HUDEP-2 (cell line): ENCODE measurements at regions not wholly inside any gene's neighbourhood (a gene's known extent, or its start where the extent isn't known, plus 50 kb on each side); places are given as distances from the start of the nearest gene placed in this dataset.

Experiments
- DNase-seq, 76 experiments: peaks; one replicate each; lab custom pipeline; 2025; ENCODE audit not compliant: unreplicated experiment in 76 of 76; lab: John Stamatoyannopoulos, UW

DNA sequence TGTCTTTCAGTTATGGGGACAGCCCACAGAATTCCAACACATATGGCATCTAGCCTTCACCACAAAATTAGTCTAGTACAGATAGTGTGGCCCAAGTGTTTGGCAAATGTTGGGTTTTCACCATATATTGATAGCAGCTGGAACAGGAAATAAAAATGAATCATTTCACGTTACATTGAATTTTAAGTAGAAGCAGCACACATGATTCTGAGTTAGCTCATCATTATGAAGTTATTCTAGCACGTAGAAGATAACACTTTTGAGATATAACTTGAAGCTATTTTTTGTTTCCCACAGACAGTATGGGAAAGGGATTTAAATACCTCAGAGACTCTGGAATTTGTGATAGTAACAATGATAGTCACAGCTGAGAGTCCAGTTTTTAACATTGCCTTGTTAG lies 118.7 kb downstream of the FAT4 start:
- DNase-seq = no peak

DNA sequence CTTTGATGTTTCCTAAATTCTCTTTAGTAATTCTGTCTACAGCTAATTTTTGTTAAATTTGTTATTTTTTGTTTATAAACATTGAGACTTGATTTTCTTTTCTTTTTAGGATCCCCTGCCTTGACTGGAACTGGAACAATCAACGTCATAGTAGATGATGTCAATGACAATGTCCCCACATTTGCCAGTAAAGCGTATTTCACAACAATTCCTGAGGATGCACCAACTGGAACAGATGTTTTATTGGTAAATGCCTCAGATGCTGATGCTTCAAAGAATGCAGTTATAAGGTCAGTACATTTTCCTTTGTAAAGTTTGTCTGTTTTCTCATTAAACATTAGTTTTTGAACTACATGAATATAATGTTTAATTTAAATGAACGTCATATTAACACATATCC lies 119.4 kb downstream of the FAT4 start:
- no peak for DNase-seq

DNA sequence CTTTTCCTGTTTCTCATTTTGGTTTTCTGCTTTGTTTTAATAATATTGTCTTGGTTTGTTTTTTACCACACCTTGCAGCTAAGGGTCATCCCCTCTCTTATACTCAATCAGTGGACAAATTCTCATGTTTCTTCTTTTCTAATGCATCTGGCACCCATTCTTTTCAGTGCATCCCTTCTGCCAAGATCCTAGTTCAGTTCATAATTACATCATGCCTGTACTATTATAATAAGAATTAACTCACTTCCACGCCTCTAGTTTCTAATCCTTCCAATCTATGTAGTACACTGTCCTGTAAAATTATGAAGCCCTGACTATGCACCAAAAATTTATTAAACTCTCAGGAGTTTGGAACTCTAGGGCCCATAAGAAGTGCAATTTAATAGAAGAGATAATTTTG lies 126.1 kb downstream of the FAT4 start:
- no peak for DNase-seq

DNA sequence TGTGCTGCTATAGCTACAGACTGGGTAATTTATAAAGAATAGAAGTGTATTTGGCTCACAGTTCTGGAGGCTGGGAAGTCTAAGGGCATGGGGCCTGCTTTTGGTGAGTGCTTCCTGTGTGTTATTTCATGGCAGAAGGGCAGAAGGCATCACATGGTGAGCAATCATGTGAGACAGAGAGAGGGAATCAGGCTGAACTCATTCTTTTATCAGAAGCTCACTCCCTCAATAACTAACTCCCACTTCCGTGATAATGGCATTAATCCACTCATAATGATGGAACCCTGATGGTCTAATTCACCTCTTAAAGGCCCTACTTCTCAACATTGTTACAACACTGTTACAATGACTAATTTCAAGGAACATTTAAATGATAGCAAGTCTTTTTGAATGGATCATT lies 129.4 kb downstream of the FAT4 start:
- no peak for DNase-seq

DNA sequence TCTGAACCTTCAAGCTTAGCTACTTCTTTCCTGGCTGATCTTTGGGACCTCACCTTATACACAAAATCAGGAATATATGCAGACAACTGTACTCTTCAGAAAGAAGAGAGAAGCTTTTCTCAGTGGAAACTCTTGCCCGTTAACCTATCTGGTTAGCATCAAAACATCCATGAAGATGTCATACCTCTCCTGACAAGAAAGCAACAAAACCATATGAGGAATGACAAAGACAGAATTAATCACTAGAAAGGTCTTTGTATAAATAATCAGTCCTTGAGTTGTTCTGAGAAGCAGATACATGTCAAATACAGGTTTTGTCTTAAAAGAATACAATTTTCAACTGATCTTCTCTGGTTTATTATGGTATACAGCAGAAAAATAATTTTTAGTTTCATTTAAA lies 130.8 kb downstream of the FAT4 start:
- no peak for DNase-seq

DNA sequence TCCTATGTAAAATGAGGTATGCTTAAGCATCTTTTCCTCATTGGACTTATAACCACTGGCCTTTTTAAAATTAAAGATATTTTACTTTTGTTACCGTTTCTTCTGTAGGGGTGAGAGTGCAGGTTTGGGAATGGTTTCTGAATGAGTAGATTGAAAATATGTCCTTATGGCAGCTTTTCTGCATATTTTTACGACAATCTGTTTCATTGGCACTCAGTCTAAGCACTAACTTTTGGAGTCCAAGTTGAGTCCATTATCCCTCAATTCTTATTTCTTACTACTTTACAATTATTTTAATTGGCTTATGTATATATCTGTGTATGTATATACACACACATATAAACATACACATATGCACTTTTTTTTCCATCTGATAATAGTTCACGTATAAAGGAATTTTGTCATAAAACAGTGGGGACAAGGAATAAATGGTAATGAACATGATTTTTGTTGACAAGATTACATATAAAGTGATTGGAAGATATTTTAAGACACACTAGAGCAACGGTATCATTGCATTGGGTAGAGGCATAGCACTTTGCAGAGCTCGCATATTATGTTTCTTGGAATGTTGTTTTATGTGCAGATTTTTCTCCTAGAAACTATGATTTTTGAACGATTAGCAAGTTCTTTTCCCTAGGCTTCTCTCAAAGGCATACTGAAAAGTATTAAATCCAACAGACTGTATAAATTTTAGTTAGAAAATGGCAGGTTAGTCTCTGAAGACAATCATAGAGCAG lies 133.0 kb downstream of the FAT4 start:
- no peak for DNase-seq

DNA sequence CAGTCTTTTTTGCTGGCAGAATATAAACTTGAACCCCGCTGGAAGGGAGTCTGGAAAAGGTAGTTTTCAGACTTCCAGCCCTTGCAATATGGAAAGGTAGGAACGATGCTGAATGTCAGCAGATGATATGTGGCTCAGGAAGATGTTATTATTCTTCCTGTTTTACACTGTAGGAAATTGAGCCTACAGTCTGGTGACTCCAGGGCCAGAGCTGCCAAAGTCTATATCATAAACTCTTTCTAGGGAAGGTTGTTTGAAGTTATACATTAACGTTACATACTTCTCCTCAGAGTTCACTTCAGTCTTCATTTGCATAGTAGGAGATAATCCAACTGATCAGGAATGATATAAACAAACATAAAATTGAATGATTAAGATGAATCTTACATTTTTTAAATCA lies 141.3 kb downstream of the FAT4 start:
- DNase-seq = no peak

DNA sequence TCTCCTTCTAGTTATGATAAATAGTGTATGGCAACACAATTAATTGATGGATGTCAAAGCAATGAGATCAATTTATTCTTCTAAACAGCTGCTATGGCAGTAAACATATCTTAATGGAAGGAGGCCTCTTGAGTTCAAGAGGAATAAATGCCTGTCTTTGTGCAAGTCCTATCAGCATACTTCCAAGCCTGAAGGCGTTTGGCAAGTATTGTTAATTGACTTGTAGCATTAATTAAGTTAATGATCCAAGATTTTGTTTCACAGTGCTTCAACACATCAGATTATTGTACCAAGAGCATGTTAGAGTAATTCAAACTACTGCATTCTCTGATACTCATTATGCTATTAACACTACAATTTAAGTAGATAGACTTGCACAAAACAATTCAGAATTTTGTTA lies 144.8 kb downstream of the FAT4 start:
- DNase-seq = no peak

DNA sequence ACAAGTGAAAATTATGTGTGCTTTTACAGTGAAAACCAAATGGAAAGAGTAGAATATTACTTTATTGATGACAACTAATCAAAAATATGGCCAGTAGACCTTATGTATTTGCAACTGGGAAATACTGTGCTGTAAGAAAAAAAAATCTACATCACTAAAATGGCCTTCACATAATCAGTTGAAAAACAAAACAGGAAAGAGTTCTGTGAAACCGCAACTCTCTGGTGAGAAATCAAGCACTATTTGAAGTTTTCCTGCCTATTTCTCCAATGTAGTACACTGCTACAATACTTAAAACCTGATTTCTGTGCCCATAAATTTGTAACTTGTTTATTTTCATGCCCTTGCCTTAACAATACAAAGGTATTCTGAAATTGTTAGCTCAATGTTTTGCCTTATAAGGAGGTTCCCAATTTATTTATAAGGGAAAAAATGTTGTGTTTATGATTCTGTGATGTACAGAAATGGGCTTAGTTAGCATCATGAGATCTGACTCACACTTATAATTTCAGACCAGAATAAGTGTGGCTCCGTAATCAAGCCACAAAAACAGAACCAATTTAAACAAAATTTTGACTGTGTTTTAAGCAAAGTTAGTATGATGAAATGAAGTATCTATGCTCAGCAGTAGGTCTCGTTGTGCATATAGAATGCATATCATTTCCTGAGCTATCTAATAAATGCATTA lies 147.1 kb downstream of the FAT4 start:
- DNase-seq = no peak

DNA sequence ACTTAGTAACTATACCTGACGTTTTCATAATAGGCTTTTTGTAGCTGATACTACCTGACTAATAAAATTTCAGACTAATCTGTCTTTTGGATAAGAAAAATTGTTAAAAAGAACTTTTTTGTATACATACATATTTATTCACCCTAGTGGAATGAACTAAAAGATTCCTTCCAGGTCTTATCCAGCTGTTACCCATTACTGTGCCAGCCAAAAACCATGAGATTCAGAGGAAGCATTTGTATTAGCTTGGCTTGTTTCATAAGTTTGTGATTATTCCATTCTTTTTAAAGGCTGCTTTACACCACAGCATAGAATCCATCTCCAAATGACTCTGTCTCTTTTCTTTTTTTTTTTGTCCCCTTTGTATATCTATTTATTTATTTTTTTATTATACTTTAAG lies 149.4 kb downstream of the FAT4 start:
- no peak for DNase-seq

DNA sequence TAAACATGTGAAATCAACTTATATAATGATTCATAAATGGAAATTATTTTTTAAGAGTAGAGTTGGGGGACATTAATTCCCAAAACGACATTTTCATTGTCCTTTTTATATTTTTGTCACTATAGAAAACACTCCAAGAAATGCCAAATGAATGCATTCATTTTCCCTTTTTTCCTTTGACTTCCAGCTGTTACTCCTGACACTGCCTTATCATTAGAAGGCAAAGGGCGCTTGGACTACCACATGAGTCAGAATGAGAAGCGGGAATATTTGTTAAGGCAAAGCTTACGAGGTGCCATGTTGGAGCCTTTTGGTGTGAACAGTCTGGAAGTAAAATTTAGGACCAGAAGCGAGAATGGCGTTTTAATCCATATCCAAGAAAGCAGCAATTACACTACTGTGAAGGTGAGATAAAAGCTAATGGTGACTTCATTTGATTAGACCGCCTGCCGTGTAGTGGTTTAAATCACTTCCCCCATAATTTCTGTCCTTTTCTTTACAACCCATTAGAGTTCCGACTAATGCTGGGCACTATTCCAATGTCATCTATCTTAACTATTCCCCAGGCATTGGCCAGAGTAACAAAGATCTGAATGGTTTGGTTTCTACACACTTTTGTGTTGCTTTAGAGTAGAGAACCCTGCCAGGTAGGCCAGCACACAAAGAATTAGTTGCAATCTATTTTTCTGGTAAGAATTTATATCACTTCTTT lies 166.7 kb downstream of the FAT4 start:
- DNase-seq = no peak

DNA sequence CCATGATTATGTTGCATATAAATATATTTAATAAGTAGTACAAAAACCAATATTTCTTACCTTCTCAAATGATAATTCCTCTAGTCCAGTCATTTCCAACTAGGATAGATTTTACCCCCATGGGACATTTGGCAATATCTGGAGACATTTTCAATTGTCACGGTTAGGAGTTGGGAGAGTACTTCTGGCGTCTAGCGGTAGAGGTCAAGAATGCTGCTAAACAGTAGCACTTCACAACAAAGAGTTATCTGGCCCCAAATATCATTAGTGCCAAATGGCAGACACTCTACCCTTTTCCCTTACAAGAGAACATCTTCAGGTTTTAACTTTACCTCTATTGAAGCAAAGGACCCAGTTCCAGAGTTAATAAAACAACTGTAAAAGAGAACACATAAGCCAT lies 168.1 kb downstream of the FAT4 start:
- no peak for DNase-seq

DNA sequence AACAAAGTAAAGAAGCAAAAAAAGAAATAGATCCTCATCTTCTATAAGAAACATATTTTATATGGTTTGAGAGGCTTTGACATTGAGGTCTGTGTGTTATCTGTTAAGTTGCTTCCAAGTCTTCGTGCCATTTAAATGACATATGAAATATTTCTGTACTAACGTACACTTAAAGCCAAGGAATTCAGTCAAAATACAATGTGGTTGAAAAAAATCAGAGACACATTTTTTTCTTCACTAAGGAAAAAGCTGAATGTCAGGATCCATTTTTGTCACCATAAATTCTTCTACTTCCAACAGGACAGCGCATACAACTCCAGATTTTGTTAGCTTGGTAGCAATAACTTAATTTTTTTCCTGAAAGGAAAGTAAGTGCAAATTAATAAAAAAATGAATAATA lies 168.5 kb downstream of the FAT4 start:
- DNase-seq = no peak

DNA sequence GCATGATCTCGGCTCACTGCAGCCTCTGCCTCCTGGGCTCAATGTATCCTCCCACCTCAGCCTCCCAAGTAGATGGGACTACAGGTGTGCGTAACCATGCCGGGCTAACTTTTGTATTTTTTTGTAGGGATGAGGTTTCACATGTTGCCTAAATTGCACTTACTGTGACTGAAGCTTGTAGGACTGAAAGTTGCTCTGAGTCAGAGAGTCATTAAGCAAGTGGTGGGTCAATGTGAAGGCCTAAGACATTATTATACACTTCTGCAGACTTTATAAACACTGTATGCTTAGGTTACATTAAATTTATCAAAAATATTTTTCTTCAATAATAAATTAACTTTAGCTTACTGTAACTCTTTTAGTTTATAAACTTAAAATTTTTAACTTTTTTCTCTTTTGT lies 170.2 kb downstream of the FAT4 start:
- DNase-seq = no peak

DNA sequence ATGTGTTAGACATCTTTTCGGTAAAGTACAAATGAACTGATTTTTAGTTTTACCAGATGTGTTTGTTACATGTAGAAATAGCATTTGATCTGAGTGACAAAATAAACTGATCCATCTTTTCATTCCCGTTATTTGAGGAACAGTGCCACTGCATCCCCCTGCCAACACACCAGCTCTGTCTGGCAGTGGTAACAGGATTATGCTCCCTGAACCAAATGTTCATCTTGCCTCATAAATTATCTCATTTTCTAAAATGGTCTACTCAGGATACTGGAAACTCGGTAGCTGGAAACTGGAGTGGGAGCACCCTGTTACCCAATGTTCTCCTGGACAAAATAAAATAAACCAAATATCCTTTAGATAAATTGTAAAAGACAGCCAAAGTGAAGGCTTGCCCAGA lies 171.6 kb downstream of the FAT4 start:
- no peak for DNase-seq

DNA sequence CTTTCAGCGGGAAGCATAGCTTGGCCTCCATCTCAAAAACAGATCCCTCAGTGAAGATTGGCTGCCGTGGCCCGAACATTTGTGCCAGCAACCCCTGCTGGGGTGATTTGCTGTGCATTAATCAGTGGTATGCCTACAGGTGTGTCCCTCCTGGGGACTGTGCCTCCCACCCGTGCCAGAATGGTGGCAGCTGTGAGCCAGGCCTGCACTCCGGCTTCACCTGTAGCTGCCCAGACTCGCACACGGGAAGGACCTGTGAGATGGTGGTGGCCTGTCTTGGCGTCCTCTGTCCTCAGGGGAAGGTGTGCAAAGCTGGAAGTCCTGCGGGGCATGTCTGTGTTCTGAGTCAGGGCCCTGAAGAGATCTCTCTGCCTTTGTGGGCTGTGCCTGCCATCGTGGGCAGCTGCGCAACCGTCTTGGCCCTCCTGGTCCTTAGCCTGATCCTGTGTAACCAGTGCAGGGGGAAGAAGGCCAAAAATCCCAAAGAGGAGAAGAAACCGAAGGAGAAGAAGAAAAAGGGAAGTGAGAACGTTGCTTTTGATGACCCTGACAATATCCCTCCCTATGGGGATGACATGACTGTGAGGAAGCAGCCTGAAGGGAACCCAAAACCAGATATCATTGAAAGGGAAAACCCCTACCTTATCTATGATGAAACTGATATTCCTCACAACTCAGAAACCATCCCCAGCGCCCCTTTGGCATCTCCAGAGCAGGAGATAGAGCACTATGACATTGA lies 175.4 kb downstream of the FAT4 start:
- DNase-seq = no peak

DNA sequence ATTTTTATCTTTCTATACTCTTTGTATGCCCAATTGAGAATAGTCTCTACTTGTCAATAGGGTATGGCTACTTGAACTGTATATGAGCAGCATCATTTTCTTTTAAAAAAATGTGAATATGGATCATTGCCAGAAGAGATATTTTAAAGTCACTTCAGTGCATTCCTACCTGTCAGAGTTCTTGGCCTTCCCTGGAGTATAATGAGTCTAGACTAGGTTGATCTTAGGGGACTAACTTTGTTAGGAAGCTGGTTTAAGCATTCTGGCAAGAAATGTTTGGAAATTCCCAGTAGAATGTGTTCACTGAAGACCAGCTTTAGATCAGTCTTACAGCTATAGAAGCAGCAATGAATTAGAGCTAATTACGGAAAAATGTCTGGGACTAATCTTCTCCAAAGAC lies 178.2 kb downstream of the FAT4 start:
- DNase-seq = no peak

DNA sequence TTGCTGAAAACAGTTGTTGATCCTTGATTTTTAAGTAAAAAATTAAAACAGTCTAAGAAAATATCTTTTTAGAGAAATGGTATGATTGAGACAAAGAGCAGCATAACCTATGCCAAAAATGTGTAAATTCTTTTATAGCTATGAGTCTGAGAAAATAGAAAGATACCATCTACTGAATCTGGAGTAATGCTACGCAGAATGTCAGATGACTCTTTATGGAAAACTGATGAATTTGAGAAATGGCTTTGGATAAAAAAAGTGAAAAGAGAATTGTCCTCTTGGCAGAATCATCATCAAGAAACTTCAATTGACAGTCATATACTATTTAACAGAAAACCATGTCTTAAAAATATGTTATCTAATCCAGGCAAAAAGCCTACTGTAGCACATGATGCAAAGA lies 183.1 kb downstream of the FAT4 start:
- DNase-seq = no peak

DNA sequence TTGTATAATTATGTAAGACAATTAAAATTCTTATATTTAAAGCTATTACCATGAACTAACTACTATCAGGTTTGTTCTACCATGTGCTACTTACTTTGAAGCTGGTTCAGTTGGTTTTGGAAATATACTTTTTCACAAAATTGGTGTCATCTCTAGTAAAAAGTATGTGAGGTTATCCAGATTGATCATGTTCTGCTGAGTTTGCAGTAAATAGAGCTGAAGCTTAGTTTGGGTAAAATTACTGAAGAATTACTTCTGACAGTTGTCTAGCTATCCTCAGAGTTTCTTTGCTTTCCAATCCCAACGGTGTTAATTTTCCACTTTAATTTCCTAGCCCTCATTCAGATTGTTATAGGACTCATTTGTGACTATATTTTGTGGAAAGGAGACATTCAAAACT lies 184.2 kb downstream of the FAT4 start:
- no peak for DNase-seq

DNA sequence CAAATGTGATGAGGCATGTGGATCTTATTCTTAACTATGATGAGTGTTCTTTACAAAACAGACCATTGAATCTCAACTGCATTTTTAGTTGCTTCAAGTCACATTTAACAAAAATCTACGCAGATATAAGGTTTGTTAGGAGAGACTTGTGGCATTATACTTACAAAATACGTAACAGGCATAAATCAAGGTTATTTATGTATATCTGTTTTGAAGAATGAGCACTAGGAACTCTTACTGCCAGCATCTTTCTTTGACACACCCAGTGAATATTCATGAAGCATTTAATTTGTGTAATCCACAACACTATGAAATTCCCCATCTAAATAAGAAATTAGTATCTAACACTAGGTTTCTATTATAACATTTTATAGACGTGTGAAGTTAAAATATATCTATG lies 186.3 kb downstream of the FAT4 start:
- DNase-seq = no peak

DNA sequence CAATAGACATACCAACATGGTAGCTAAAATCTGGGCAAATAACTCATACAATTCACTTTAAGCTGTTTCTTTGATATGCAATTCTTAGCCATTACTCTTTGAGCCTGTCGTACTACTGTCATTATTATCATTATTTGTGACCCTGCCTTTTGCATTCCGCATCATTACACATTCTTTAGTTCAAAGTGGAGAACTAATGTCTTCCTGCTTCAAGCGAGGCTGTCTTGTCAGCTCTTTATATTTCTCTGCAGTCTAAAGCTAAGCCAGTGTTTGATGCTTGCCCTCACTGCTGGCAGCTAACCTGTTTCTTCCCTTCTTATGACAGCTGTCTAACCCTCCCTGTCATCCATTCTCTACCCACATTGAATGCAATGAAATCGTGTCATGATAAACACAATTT lies 186.8 kb downstream of the FAT4 start:
- no peak for DNase-seq
